Astrocyte (in vitro differentiated cells and primary cell): ENCODE measurements at regions not wholly inside any gene's neighbourhood (a gene's known extent, or its start where the extent isn't known, plus 50 kb on each side); places are given as distances from the start of the nearest gene placed in this dataset.

ENCODE experiments used
- DNase-seq: peaks from one replicate; pipeline ENCODE4 v3.0.0-alpha.2; 2010; ENCODE audit warnings: low read depth
- FAIRE-seq: peaks from 2 replicates; lab custom pipeline; 2011; peaks lifted over from hg19 to GRCh38; lab: Jason Lieb, UNC
- H2AFZ ChIP-seq: 2 replicates; pipeline ENCODE4 v1.6.0; 2012; ENCODE audit warnings: low read depth, low read length, inconsistent platforms
- H3K27ac ChIP-seq: 2 replicates; pipeline ENCODE4 v1.5.1; 2011; ENCODE audit warnings: low read depth, low read length, inconsistent platforms
- H3K27me3 ChIP-seq: 2 replicates; pipeline ENCODE4 v1.6.0; 2011; ENCODE audit warnings: low read length, inconsistent platforms; ENCODE audit not compliant: insufficient read depth
- H3K36me3 ChIP-seq: 2 replicates; pipeline ENCODE4 v1.5.1; 2011; ENCODE audit warnings: low read length, inconsistent platforms; ENCODE audit not compliant: insufficient read depth
- H3K4me1 ChIP-seq: 2 replicates; pipeline ENCODE4 v1.5.1; 2011; ENCODE audit warnings: low read length, inconsistent platforms; ENCODE audit not compliant: insufficient read depth
- H3K4me2 ChIP-seq: 2 replicates; pipeline ENCODE4 v1.6.0; 2012; ENCODE audit warnings: low read length, inconsistent platforms
- H3K4me3 ChIP-seq: 2 replicates; pipeline ENCODE4 v1.5.1; 2011; ENCODE audit warnings: low read depth, mild to moderate bottlenecking, low read length, inconsistent platforms; ENCODE audit not compliant: insufficient read depth
- H3K79me2 ChIP-seq: 2 replicates; pipeline ENCODE4 v1.6.0; 2012; ENCODE audit warnings: mild to moderate bottlenecking, low read length, inconsistent platforms; ENCODE audit not compliant: insufficient read depth
- H3K9ac ChIP-seq: 2 replicates; pipeline ENCODE4 v1.6.0; 2012; ENCODE audit warnings: mild to moderate bottlenecking, low read length, inconsistent platforms
- H3K9me3 ChIP-seq: 2 replicates; pipeline ENCODE4 v1.5.1; 2012; ENCODE audit warnings: low read depth, mild to moderate bottlenecking, low read length, inconsistent platforms; ENCODE audit not compliant: insufficient read depth
- H4K20me1 ChIP-seq: 2 replicates; pipeline ENCODE4 v1.6.0; 2012; ENCODE audit warnings: low read length, inconsistent platforms; ENCODE audit not compliant: insufficient read depth
- H3K27ac Mint-ChIP-seq: one replicate; pipeline ENCODE4 v1.8.0; 2021; ENCODE audit warnings: mild to moderate bottlenecking, mixed read lengths; ENCODE audit not compliant: unreplicated experiment
- H3K27me3 Mint-ChIP-seq: one replicate; pipeline ENCODE4 v1.8.0; 2021; ENCODE audit warnings: low read depth, mixed read lengths; ENCODE audit not compliant: unreplicated experiment
- H3K36me3 Mint-ChIP-seq: one replicate; pipeline ENCODE4 v1.8.0; 2021; ENCODE audit warnings: low read depth, mixed read lengths; ENCODE audit not compliant: unreplicated experiment
- H3K4me1 Mint-ChIP-seq: one replicate; pipeline ENCODE4 v1.8.0; 2021; ENCODE audit warnings: low read depth, mixed read lengths; ENCODE audit not compliant: unreplicated experiment
- H3K4me3 Mint-ChIP-seq: one replicate; pipeline ENCODE4 v1.8.0; 2021; ENCODE audit warnings: mild to moderate bottlenecking, moderate library complexity, mixed read lengths; ENCODE audit not compliant: unreplicated experiment
- H3K9me3 Mint-ChIP-seq: one replicate; pipeline ENCODE4 v1.8.0; 2021; ENCODE audit warnings: mild to moderate bottlenecking, mixed read lengths; ENCODE audit not compliant: unreplicated experiment
- CTCF ChIP-seq: IDR thresholded peaks from 2 replicates; pipeline ENCODE4 v1.5.1; 2011; ENCODE audit warnings: low read depth, mild to moderate bottlenecking, inconsistent platforms, low read length, moderate library complexity; ENCODE audit not compliant: insufficient read depth
- EZH2 ChIP-seq: IDR thresholded peaks from 2 replicates; pipeline ENCODE4 v1.6.1; 2012; ENCODE audit warnings: mild to moderate bottlenecking, low read length, inconsistent platforms; ENCODE audit not compliant: insufficient read depth

GRCh38 chr18:70645971-70646370 lies 357.1 kb downstream of the SOCS6 start:
- H3K9ac ChIP-seq: no peak overlapping the region
- H3K9me3 ChIP-seq: no peaks in the 10 kb centered on the region
- H2AFZ ChIP-seq: no peak overlapping the region
- no peaks in the 10 kb centered on the region for H3K27me3 Mint-ChIP-seq
- no peak overlapping the region for H3K4me2 ChIP-seq
- H3K27ac Mint-ChIP-seq: no peak overlapping the region
- H3K4me3 Mint-ChIP-seq: no peak overlapping the region
- no peaks in the 10 kb centered on the region for H3K27me3 ChIP-seq
- H3K79me2 ChIP-seq: no peaks in the 10 kb centered on the region
- H3K4me1 Mint-ChIP-seq: no peaks in the 10 kb centered on the region
- no peak for FAIRE-seq
- no peaks in the 10 kb centered on the region for H3K4me1 ChIP-seq
- TF ChIP-seq EZH2 (no peak), CTCF (no peak)
- no peak overlapping the region for H3K27ac ChIP-seq
- peaks cover 4% of the 10 kb centered on the region for H3K9me3 Mint-ChIP-seq
- no peaks in the 10 kb centered on the region for H3K36me3 ChIP-seq
- no peaks in the 10 kb centered on the region for H4K20me1 ChIP-seq
- DNase-seq: no peak
- no peaks in the 10 kb centered on the region for H3K36me3 Mint-ChIP-seq
- no peak overlapping the region for H3K4me3 ChIP-seq

GRCh38 chr18:70643812-70644211 lies 355.0 kb downstream of the SOCS6 start:
- Histone ChIP-seq H3K36me3 (no peaks in the 10 kb centered on the region), H4K20me1 (no peaks in the 10 kb centered on the region), H3K4me1 (no peaks in the 10 kb centered on the region), H3K9me3 (no peaks in the 10 kb centered on the region), H3K27ac (no peak overlapping the region), H3K9ac (no peak overlapping the region), H3K79me2 (no peaks in the 10 kb centered on the region), H3K4me3 (no peak overlapping the region), H3K27me3 (no peaks in the 10 kb centered on the region), H3K4me2 (no peak overlapping the region), H2AFZ (no peak overlapping the region)
- H3K36me3 Mint-ChIP-seq: no peaks in the 10 kb centered on the region
- H3K4me1 Mint-ChIP-seq: no peaks in the 10 kb centered on the region
- H3K27ac Mint-ChIP-seq: no peak overlapping the region
- TF ChIP-seq CTCF: no peak
- no peak for TF ChIP-seq EZH2
- no peak for DNase-seq
- FAIRE-seq: no peak
- H3K27me3 Mint-ChIP-seq: no peaks in the 10 kb centered on the region
- H3K9me3 Mint-ChIP-seq: peaks cover 1% of the 10 kb centered on the region
- H3K4me3 Mint-ChIP-seq: no peak overlapping the region

GRCh38 chr18:70641156-70641775 lies 352.4 kb downstream of the SOCS6 start:
- Histone ChIP-seq H3K9ac (no peak overlapping the region), H2AFZ (no peak overlapping the region), H3K27me3 (no peaks in the 10 kb centered on the region), H3K4me1 (no peaks in the 10 kb centered on the region), H4K20me1 (no peaks in the 10 kb centered on the region), H3K27ac (no peak overlapping the region), H3K9me3 (no peaks in the 10 kb centered on the region), H3K79me2 (no peaks in the 10 kb centered on the region), H3K36me3 (no peaks in the 10 kb centered on the region), H3K4me2 (no peak overlapping the region), H3K4me3 (no peak overlapping the region)
- Mint-ChIP-seq H3K9me3 (peaks cover 4% of the 10 kb centered on the region), H3K4me3 (no peak overlapping the region), H3K27ac (no peak overlapping the region), H3K27me3 (no peaks in the 10 kb centered on the region), H3K36me3 (no peaks in the 10 kb centered on the region), H3K4me1 (no peaks in the 10 kb centered on the region)
- no peak for DNase-seq
- no peak for TF ChIP-seq CTCF
- TF ChIP-seq EZH2: no peak
- no peak for FAIRE-seq
